Suprapubic skin (tissue), 4 donors: ENCODE measurements at regions not wholly inside any gene's neighbourhood (a gene's known extent, or its start where the extent isn't known, plus 50 kb on each side); places are given as distances from the start of the nearest gene placed in this dataset.

Source experiments
- POLR2A ChIP-seq, 2 donors: fragments of 450-650 bp; IDR thresholded peaks; one replicate each; pipeline ENCODE4 v1.6.1; 2017; ENCODE audit warnings: antibody characterized with exemption in 2 of 2, mild to moderate bottlenecking in 2 of 2, moderate library complexity in 2 of 2
- POLR2AphosphoS5 ChIP-seq, 3 donors: sonication (generic); formaldehyde crosslinking; IDR thresholded peaks; one replicate each; pipeline ENCODE4 v1.6.1; 2017; ENCODE audit warnings: antibody characterized with exemption in 3 of 3
- TF ChIP-seq, protein P1 (sequence below), 2 donors: fragments of 200-600 bp in 1 of 2; fragments of 450-650 bp in 1 of 2; sonication (generic) in 1 of 2; IDR thresholded peaks; one replicate each; pipeline ENCODE4 v1.5.1; 2016 to 2019; ENCODE audit warnings: antibody characterized with exemption in 2 of 2, mild to moderate bottlenecking in 1 of 2, moderate library complexity in 1 of 2

DNA sequence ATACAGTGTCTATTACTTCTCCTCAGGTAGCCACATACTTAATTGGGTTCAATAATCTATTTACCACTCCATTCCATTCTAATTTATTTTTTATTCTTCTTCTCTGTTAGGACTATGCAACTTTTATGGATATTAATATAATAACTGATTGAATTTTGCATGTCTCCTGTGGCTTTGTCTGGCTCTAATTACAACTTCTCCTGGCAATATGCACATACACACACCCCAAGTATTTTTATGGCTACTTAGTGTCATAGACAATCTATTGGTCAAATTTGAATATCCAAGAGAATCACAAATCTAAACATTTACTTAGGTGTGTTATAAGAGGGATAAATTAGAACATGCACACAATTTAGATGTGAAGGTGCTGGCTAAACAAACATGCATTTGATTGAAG is 73.1 kb downstream of the BOD1L2 start:
- TF ChIP-seq, protein P1, sequence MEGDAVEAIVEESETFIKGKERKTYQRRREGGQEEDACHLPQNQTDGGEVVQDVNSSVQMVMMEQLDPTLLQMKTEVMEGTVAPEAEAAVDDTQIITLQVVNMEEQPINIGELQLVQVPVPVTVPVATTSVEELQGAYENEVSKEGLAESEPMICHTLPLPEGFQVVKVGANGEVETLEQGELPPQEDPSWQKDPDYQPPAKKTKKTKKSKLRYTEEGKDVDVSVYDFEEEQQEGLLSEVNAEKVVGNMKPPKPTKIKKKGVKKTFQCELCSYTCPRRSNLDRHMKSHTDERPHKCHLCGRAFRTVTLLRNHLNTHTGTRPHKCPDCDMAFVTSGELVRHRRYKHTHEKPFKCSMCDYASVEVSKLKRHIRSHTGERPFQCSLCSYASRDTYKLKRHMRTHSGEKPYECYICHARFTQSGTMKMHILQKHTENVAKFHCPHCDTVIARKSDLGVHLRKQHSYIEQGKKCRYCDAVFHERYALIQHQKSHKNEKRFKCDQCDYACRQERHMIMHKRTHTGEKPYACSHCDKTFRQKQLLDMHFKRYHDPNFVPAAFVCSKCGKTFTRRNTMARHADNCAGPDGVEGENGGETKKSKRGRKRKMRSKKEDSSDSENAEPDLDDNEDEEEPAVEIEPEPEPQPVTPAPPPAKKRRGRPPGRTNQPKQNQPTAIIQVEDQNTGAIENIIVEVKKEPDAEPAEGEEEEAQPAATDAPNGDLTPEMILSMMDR (IDR thresholded peaks at IDR 0.05), result no peak
- TF ChIP-seq POLR2AphosphoS5 (IDR thresholded peaks at IDR 0.05) (no peak), POLR2A (IDR thresholded peaks at IDR 0.05) (no peak)
